ENCODE measurements at regions not wholly inside any gene's neighbourhood (a gene's known extent, or its start where the extent isn't known, plus 50 kb on each side); places are given as distances from the start of the nearest gene placed in this dataset.

DNA sequence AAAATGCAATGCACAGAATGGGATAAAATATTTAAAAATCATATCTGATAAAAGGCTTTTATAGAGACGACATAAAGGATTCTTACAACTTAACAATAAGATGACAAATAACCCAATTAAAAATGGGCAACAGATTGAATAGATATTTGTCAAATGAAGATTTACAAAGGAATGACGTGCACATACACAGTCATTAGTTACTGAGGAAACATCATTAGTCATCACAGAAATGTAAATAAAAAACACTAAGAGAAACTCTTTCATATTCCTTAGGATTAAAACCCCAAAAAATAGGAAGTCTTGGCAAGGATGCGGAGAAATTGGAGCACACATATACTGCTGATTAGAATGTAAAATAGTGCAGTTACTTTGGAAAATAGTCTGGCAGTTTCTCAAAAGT lies 1886.0 kb upstream of the CDH6 start:
- TF ChIP-seq POLR2A (IDR thresholded peaks at IDR 0.05) = no peak
- TF ChIP-seq, protein P1, sequence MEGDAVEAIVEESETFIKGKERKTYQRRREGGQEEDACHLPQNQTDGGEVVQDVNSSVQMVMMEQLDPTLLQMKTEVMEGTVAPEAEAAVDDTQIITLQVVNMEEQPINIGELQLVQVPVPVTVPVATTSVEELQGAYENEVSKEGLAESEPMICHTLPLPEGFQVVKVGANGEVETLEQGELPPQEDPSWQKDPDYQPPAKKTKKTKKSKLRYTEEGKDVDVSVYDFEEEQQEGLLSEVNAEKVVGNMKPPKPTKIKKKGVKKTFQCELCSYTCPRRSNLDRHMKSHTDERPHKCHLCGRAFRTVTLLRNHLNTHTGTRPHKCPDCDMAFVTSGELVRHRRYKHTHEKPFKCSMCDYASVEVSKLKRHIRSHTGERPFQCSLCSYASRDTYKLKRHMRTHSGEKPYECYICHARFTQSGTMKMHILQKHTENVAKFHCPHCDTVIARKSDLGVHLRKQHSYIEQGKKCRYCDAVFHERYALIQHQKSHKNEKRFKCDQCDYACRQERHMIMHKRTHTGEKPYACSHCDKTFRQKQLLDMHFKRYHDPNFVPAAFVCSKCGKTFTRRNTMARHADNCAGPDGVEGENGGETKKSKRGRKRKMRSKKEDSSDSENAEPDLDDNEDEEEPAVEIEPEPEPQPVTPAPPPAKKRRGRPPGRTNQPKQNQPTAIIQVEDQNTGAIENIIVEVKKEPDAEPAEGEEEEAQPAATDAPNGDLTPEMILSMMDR (IDR thresholded peaks at IDR 0.05) = no peak

Measured in testis (tissue), 2 donors.